ENCODE measurements at regions not wholly inside any gene's neighbourhood (a gene's known extent, or its start where the extent isn't known, plus 50 kb on each side); places are given as distances from the start of the nearest gene placed in this dataset.
A peak's percentile ranks its signal among the peaks of the same experiment; 100 is the strongest.

DNA sequence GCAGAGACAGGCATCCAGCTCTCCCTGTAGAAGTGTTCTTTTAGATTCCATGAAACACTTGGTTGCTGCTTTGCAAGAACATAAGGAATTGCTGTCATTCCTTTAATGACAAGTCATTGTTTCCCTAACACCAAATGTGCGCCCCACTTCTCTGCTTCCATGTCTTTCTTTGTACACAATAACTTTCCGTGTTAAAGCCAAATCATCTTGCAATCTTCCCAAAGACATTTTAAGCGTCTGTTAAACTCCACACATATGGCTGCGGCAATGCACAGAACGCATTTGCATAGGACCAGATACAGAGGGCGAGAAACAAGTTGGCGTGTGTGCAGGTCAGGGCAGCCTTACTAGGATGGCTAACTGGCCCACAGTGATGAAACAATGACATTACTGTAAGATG, 399.3 kb upstream of the PRKCQ start:
- TF ChIP-seq, protein P1, sequence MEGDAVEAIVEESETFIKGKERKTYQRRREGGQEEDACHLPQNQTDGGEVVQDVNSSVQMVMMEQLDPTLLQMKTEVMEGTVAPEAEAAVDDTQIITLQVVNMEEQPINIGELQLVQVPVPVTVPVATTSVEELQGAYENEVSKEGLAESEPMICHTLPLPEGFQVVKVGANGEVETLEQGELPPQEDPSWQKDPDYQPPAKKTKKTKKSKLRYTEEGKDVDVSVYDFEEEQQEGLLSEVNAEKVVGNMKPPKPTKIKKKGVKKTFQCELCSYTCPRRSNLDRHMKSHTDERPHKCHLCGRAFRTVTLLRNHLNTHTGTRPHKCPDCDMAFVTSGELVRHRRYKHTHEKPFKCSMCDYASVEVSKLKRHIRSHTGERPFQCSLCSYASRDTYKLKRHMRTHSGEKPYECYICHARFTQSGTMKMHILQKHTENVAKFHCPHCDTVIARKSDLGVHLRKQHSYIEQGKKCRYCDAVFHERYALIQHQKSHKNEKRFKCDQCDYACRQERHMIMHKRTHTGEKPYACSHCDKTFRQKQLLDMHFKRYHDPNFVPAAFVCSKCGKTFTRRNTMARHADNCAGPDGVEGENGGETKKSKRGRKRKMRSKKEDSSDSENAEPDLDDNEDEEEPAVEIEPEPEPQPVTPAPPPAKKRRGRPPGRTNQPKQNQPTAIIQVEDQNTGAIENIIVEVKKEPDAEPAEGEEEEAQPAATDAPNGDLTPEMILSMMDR (IDR thresholded peaks at IDR 0.05): no peak
- no peaks in the 10 kb centered on the region for H3K9me3 ChIP-seq
- no peak overlapping the region for H3K27ac ChIP-seq
- ATAC-seq (no peak), DNase-seq (no peak)
- no peaks in the 10 kb centered on the region for H3K4me1 ChIP-seq
- H3K4me3 ChIP-seq: no peak overlapping the region
- intact Hi-C loops (cut with DNase I): no loop called here
- H3K36me3 ChIP-seq: no peaks in the 10 kb centered on the region
- H3K27me3 ChIP-seq: no peaks in the 10 kb centered on the region

DNA sequence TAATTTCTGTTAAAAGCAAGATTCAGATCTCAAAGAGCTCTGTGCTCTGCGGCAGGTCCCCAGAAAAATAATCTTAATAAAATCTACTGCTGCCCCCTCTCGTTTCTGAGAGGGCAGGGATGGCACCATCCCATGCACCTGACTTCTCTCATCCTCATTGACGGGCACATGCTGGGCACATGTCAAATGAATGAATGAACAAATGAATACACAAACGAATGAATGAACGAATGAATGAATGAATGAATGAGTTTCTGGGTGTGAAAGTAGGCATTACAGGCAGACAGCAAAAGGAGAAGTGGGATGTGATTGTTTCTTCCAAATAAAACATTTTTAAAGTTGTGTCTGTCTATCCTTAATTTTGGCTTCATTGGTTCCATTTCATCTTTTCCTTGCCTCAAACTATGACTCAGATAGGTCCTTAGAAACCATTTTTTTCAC, 398.1 kb upstream of the PRKCQ start:
- Histone ChIP-seq H3K4me1 (no peaks in the 10 kb centered on the region), H3K4me3 (no peak overlapping the region), H3K9me3 (no peaks in the 10 kb centered on the region), H3K36me3 (no peaks in the 10 kb centered on the region), H3K27ac (no peak overlapping the region), H3K27me3 (no peaks in the 10 kb centered on the region)
- intact Hi-C loops (cut with DNase I): no loop called here
- no peak for DNase-seq
- TF ChIP-seq, protein P1 (IDR thresholded peaks at IDR 0.05): no peak
- no peak for ATAC-seq

DNA sequence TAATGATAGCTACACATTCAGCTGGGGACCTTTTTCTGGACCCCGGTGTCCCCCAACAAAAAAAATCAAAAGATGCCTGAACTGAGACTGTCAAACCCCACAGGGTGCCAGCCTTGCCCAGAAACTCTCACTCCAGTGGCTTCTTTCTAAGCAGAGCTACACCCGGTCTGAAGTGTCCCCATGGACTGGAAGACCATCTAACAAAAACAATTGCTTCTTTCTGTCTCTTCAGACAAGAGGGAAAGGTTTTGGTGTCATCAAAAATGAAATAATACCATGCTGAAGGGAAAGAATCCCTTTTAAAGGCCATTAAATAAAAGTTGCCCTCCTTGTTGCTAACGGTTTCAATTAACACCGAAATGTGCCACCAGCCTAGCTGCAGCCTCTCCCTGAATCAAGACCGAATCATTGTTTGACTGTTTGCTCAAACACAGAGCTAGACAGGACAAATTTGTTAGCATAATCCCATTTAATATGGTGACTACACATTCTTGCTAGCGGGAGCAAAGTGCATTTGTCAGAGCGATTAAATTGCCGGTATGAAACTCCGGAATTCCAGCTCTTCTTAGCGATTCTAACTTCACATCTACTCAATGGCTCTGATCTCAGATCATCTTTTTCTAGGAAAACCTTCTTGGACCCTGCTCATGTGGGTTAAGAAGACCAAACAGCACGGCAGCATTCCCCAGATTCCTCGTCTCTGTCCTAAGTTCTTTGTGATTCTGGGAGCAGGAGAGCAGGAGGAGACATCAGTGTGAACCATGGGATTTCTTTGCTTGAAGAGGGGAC, 397.5 kb upstream of the PRKCQ start:
- Histone ChIP-seq H3K9me3 (no peaks in the 10 kb centered on the region), H3K36me3 (no peaks in the 10 kb centered on the region), H3K27me3 (no peaks in the 10 kb centered on the region), H3K4me1 (no peaks in the 10 kb centered on the region), H3K4me3 (no peak overlapping the region), H3K27ac (no peak overlapping the region)
- DNase-seq (no peak), ATAC-seq (no peak)
- intact Hi-C loops (cut with DNase I): no loop called here
- TF ChIP-seq, protein P1 (IDR thresholded peaks at IDR 0.05): no peak

DNA sequence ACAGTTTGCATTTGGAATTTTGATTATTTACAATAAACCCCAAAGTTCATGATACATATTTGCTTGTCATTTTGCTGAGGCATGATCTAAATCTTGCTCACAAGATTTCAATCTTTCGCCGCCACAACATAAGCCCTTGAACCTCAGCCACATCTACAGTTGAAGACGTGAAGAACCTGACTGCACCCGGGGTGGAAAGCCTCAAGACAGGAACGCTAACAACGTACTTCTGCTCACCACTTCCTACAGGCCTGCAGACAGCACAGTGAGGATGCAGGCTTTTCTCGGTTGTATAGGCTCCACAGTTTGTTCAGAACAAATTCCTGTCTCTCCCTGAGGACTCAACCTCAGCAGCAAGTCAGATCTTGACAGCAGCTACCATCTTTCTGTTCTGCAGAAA, 393.8 kb upstream of the PRKCQ start:
- ATAC-seq: peak; percentile 54

DNA sequence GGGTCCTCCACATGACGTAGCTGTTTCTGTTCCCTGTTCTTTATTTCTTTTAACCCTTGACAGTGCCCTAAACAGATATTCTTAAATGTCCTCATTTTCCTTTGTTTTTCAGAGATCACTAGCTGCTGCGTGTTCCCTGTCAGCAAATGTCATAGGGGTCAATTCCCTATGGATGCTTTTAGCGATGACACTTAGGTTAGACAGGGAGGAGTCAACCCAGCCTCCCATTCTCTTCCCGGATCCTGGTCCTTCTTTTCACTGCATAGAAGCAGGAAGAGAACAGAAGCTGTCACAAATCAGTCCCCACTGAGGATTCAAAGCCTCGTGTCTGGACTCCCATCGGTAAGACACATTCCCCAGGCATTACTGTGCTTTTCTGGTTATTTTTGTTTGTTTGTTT, 392.1 kb upstream of the PRKCQ start:
- H3K27me3 ChIP-seq: no peaks in the 10 kb centered on the region
- TF ChIP-seq, protein P1 (IDR thresholded peaks at IDR 0.05): no peak
- H3K9me3 ChIP-seq: no peaks in the 10 kb centered on the region
- no peaks in the 10 kb centered on the region for H3K4me1 ChIP-seq
- H3K4me3 ChIP-seq: no peak overlapping the region
- DNase-seq (no peak), ATAC-seq (no peak)
- H3K27ac ChIP-seq: no peak overlapping the region
- H3K36me3 ChIP-seq: no peaks in the 10 kb centered on the region
- intact Hi-C loops (cut with DNase I): no loop called here

More for the DNA sequence above, 393.8 kb upstream of the PRKCQ start:
- intact Hi-C loops (cut with DNase I): no loop called here
- H3K36me3 ChIP-seq: no peaks in the 10 kb centered on the region
- H3K27me3 ChIP-seq: no peaks in the 10 kb centered on the region
- no peaks in the 10 kb centered on the region for H3K4me1 ChIP-seq
- no peak overlapping the region for H3K4me3 ChIP-seq
- DNase-seq: no peak
- H3K27ac ChIP-seq: no peak overlapping the region
- H3K9me3 ChIP-seq: no peaks in the 10 kb centered on the region
- TF ChIP-seq, protein P1 (IDR thresholded peaks at IDR 0.05): no peak
